ENCODE measurements at regions not wholly inside any gene's neighbourhood (a gene's known extent, or its start where the extent isn't known, plus 50 kb on each side); places are given as distances from the start of the nearest gene placed in this dataset.

GRCh38 chr15:31214864-31215489, 111.7 kb upstream of the KLF13 start:
- no peak for TF ChIP-seq CTCF (IDR thresholded peaks at IDR 0.05)
- peaks cover 9% of the 10 kb centered on the region; the same call in 1 of the 2 replicates for H3K36me3 Mint-ChIP-seq (ENCODE audit: low read depth)
- H3K9me3 Mint-ChIP-seq = peaks cover 6% of the 10 kb centered on the region; the same call in 1 of the 2 replicates
- H3K27ac Mint-ChIP-seq = no peak overlapping the region
- no peaks in the 10 kb centered on the region for H3K4me1 Mint-ChIP-seq (ENCODE audit: low read depth)
- DNase-seq = no peak
- H3K4me3 Mint-ChIP-seq = 0 out of 2 replicates have a peak overlapping the region, but pooled peaks have one; percentile 37
- peaks cover 19% of the 10 kb centered on the region for H3K27me3 Mint-ChIP-seq (ENCODE audit: insufficient read depth)

GRCh38 chr15:31215490-31216214, 111.0 kb upstream of the KLF13 start:
- peak overlapping the region; percentile 37; the same call in 1 of the 2 replicates for H3K4me3 Mint-ChIP-seq
- no peak overlapping the region for H3K27ac Mint-ChIP-seq
- no peaks in the 10 kb centered on the region for H3K4me1 Mint-ChIP-seq (ENCODE audit: low read depth)
- peaks cover 6% of the 10 kb centered on the region; the same call in 1 of the 2 replicates for H3K9me3 Mint-ChIP-seq
- H3K36me3 Mint-ChIP-seq (ENCODE audit: low read depth) = peaks cover 9% of the 10 kb centered on the region; the same call in 1 of the 2 replicates
- peaks cover 18% of the 10 kb centered on the region for H3K27me3 Mint-ChIP-seq (ENCODE audit: insufficient read depth)
- peak; percentile 89 for TF ChIP-seq CTCF (IDR thresholded peaks at IDR 0.05)
- DNase-seq = peak; percentile 18

- Mint-ChIP-seq H3K9me3 (peaks cover 2% of the 10 kb centered on the region; the same call in 1 of the 2 replicates), H3K4me3 (peak overlapping the region; percentile 43), H3K27me3 (ENCODE audit: insufficient read depth) (peaks cover 11% of the 10 kb centered on the region), H3K27ac (no peak overlapping the region), H3K4me1 (ENCODE audit: low read depth) (no peaks in the 10 kb centered on the region), H3K36me3 (ENCODE audit: low read depth) (peaks cover 4% of the 10 kb centered on the region; the same call in 1 of the 2 replicates)
- DNase-seq = no peak
- no peak for TF ChIP-seq CTCF (IDR thresholded peaks at IDR 0.05)
Measured at GRCh38 chr15:31216215-31216911, 110.3 kb upstream of the KLF13 start.

- H3K27ac Mint-ChIP-seq = no peak overlapping the region
- H3K27me3 Mint-ChIP-seq (ENCODE audit: insufficient read depth) = peaks cover 7% of the 10 kb centered on the region; the same call in 1 of the 2 replicates
- DNase-seq = no peak
- no peaks in the 10 kb centered on the region for H3K4me1 Mint-ChIP-seq (ENCODE audit: low read depth)
- H3K36me3 Mint-ChIP-seq (ENCODE audit: low read depth) = no peaks in the 10 kb centered on the region
- H3K9me3 Mint-ChIP-seq = no peaks in the 10 kb centered on the region
- H3K4me3 Mint-ChIP-seq = no peak overlapping the region
- TF ChIP-seq CTCF (IDR thresholded peaks at IDR 0.05) = no peak
Measured at GRCh38 chr15:31217067-31217466, 109.6 kb upstream of the KLF13 start.

- Mint-ChIP-seq H3K27me3 (ENCODE audit: insufficient read depth) (peaks cover 13% of the 10 kb centered on the region), H3K4me3 (no peak overlapping the region), H3K27ac (no peak overlapping the region), H3K4me1 (ENCODE audit: low read depth) (no peaks in the 10 kb centered on the region), H3K9me3 (no peaks in the 10 kb centered on the region), H3K36me3 (ENCODE audit: low read depth) (no peaks in the 10 kb centered on the region)
- no peak for TF ChIP-seq CTCF (IDR thresholded peaks at IDR 0.05)
- no peak for DNase-seq
Measured at GRCh38 chr15:31217566-31218270, 108.9 kb upstream of the KLF13 start.
